ENCODE measurements at regions not wholly inside any gene's neighbourhood (a gene's known extent, or its start where the extent isn't known, plus 50 kb on each side); places are given as distances from the start of the nearest gene placed in this dataset.

GRCh38 chr11:97163631-97164191, 773.9 kb downstream of the JRKL start:
- H3K36me3 Mint-ChIP-seq (ENCODE audit: low read depth, unreplicated experiment), result no peaks in the 10 kb centered on the region
- no peaks in the 10 kb centered on the region for H3K27me3 Mint-ChIP-seq (ENCODE audit: unreplicated experiment)
- H3K4me1 Mint-ChIP-seq (ENCODE audit: unreplicated experiment), result no peaks in the 10 kb centered on the region
- no peak for DNase-seq (ENCODE audit: low spot score)
- H3K9me3 Mint-ChIP-seq (ENCODE audit: unreplicated experiment), result no peaks in the 10 kb centered on the region
- no peak for TF ChIP-seq CTCF (IDR thresholded peaks at IDR 0.05; ENCODE audit: unreplicated experiment)
- H3K4me3 Mint-ChIP-seq (ENCODE audit: unreplicated experiment), result no peak overlapping the region
- no peak overlapping the region for H3K27ac Mint-ChIP-seq (ENCODE audit: unreplicated experiment)

GRCh38 chr11:97201743-97202612, 812.2 kb downstream of the JRKL start:
- TF ChIP-seq CTCF (IDR thresholded peaks at IDR 0.05; ENCODE audit: unreplicated experiment), result no peak
- Mint-ChIP-seq H3K27me3 (ENCODE audit: unreplicated experiment) (no peaks in the 10 kb centered on the region), H3K36me3 (ENCODE audit: low read depth, unreplicated experiment) (no peaks in the 10 kb centered on the region), H3K27ac (ENCODE audit: unreplicated experiment) (no peak overlapping the region), H3K4me1 (ENCODE audit: unreplicated experiment) (peaks cover 2% of the 10 kb centered on the region), H3K4me3 (ENCODE audit: unreplicated experiment) (no peak overlapping the region), H3K9me3 (ENCODE audit: unreplicated experiment) (no peaks in the 10 kb centered on the region)
- DNase-seq (ENCODE audit: low spot score), result no peak

- TF ChIP-seq CTCF (IDR thresholded peaks at IDR 0.05; ENCODE audit: unreplicated experiment), result no peak
- Mint-ChIP-seq H3K9me3 (ENCODE audit: unreplicated experiment) (no peaks in the 10 kb centered on the region), H3K27ac (ENCODE audit: unreplicated experiment) (no peak overlapping the region), H3K4me3 (ENCODE audit: unreplicated experiment) (no peak overlapping the region), H3K4me1 (ENCODE audit: unreplicated experiment) (peaks cover 2% of the 10 kb centered on the region), H3K36me3 (ENCODE audit: low read depth, unreplicated experiment) (no peaks in the 10 kb centered on the region), H3K27me3 (ENCODE audit: unreplicated experiment) (no peaks in the 10 kb centered on the region)
- no peak for DNase-seq (ENCODE audit: low spot score)
These were observed 812.9 kb downstream of the JRKL start for GRCh38 chr11:97202613-97203292.

GRCh38 chr11:97218011-97218410, 828.2 kb downstream of the JRKL start:
- Mint-ChIP-seq H3K4me1 (ENCODE audit: unreplicated experiment) (no peaks in the 10 kb centered on the region), H3K27ac (ENCODE audit: unreplicated experiment) (no peak overlapping the region), H3K4me3 (ENCODE audit: unreplicated experiment) (no peak overlapping the region), H3K9me3 (ENCODE audit: unreplicated experiment) (no peaks in the 10 kb centered on the region), H3K27me3 (ENCODE audit: unreplicated experiment) (no peaks in the 10 kb centered on the region), H3K36me3 (ENCODE audit: low read depth, unreplicated experiment) (no peaks in the 10 kb centered on the region)
- TF ChIP-seq CTCF (IDR thresholded peaks at IDR 0.05; ENCODE audit: unreplicated experiment), result no peak
- DNase-seq (ENCODE audit: low spot score), result no peak

- H3K4me1 Mint-ChIP-seq (ENCODE audit: unreplicated experiment), result no peaks in the 10 kb centered on the region
These were observed 833.8 kb downstream of the JRKL start for GRCh38 chr11:97223647-97224046.

More at GRCh38 chr11:97223647-97224046, 833.8 kb downstream of the JRKL start:
- TF ChIP-seq CTCF (IDR thresholded peaks at IDR 0.05; ENCODE audit: unreplicated experiment), result no peak
- H3K27ac Mint-ChIP-seq (ENCODE audit: unreplicated experiment), result no peak overlapping the region
- H3K27me3 Mint-ChIP-seq (ENCODE audit: unreplicated experiment), result no peaks in the 10 kb centered on the region
- DNase-seq (ENCODE audit: low spot score), result no peak
- H3K4me3 Mint-ChIP-seq (ENCODE audit: unreplicated experiment), result no peak overlapping the region
- no peaks in the 10 kb centered on the region for H3K9me3 Mint-ChIP-seq (ENCODE audit: unreplicated experiment)
- no peaks in the 10 kb centered on the region for H3K36me3 Mint-ChIP-seq (ENCODE audit: low read depth, unreplicated experiment)
